Tibial artery (tissue), 4 donors: ENCODE measurements at regions not wholly inside any gene's neighbourhood (a gene's known extent, or its start where the extent isn't known, plus 50 kb on each side); places are given as distances from the start of the nearest gene placed in this dataset.

ENCODE experiments used
- DNase-seq, 2 donors: peaks; one replicate each; pipeline ENCODE4 v3.0.0-alpha.2; 2019
- H3K27ac ChIP-seq, 2 donors: fragments of 200-600 bp; sonication (generic) in 1 of 2; 1 replicate in 1 of 2; 2 replicates in 1 of 2; pipeline ENCODE4 v1.5.1; 2018 to 2019; ENCODE audit warnings: mild to moderate bottlenecking in 1 of 2
- H3K27me3 ChIP-seq, 2 donors: fragments of 200-600 bp; sonication (generic) in 1 of 2; one replicate each; pipeline versions ENCODE4 v1.5.1 to v1.6.0; 2016 to 2019
- H3K36me3 ChIP-seq, 3 donors: fragments of 200-600 bp; sonication (generic) in 2 of 3; one replicate each; pipeline ENCODE4 v1.5.1; 2016 to 2019; ENCODE audit warnings: mild to moderate bottlenecking in 2 of 3
- H3K4me1 ChIP-seq, 4 donors: fragments of 200-600 bp; sonication (generic) in 2 of 4; 1 replicate in 3 of 4; 2 replicates in 1 of 4; pipeline ENCODE4 v1.5.1; 2016 to 2019
- H3K4me3 ChIP-seq, 2 donors: fragments of 200-600 bp; sonication (generic) in 1 of 2; 1 replicate in 1 of 2; 2 replicates in 1 of 2; pipeline ENCODE4 v1.5.1; 2018 to 2019; ENCODE audit warnings: mild to moderate bottlenecking in 2 of 2
- H3K9me3 ChIP-seq, 3 donors: fragments of 200-600 bp; sonication (generic) in 1 of 3; one replicate each; pipeline ENCODE4 v1.5.1; 2016 to 2019
- intact Hi-C: fragments of 100-400 bp; cut with DNase I; formaldehyde crosslinking; loops from one replicate; pipeline ENCODE4 v1.15.0; 2023; ENCODE audit warnings: low total_unique reads
- TF ChIP-seq, protein P1 (sequence below), 2 experiments: fragments of 200-600 bp in 1 of 2; fragments of 450-650 bp in 1 of 2; IDR thresholded peaks; one replicate each; pipeline ENCODE4 v1.5.1; 2017 to 2019; ENCODE audit warnings: antibody characterized with exemption in 2 of 2, mild to moderate bottlenecking in 1 of 2, moderate library complexity in 1 of 2

DNA sequence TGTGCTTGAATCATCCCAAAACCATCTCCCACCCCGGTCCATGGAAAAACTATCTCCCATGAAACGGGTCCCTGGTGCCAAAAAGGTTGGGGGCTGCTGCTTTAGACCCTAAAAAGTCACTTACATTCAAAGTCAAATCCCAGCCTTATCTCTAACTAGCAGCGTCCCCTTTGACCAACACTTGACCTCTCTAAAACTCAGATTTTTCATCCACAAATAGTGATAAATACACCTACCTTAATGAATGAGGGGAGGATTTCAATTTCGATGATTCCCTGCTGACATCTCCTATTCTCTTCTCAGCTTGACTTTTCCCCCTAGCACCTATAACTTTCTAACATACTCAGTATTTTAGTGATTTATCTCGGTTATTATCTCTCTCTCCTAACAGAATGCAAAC lies 137.3 kb downstream of the BTG1 start:
- Histone ChIP-seq H3K27ac (no peak overlapping the region), H3K27me3 (no peaks in the 10 kb centered on the region), H3K36me3 (no peaks in the 10 kb centered on the region), H3K4me1 (no peaks in the 10 kb centered on the region), H3K9me3 (no peaks in the 10 kb centered on the region), H3K4me3 (no peak overlapping the region)
- intact Hi-C loops, result no loop called here
- DNase-seq, result no peak
- TF ChIP-seq, protein P1, sequence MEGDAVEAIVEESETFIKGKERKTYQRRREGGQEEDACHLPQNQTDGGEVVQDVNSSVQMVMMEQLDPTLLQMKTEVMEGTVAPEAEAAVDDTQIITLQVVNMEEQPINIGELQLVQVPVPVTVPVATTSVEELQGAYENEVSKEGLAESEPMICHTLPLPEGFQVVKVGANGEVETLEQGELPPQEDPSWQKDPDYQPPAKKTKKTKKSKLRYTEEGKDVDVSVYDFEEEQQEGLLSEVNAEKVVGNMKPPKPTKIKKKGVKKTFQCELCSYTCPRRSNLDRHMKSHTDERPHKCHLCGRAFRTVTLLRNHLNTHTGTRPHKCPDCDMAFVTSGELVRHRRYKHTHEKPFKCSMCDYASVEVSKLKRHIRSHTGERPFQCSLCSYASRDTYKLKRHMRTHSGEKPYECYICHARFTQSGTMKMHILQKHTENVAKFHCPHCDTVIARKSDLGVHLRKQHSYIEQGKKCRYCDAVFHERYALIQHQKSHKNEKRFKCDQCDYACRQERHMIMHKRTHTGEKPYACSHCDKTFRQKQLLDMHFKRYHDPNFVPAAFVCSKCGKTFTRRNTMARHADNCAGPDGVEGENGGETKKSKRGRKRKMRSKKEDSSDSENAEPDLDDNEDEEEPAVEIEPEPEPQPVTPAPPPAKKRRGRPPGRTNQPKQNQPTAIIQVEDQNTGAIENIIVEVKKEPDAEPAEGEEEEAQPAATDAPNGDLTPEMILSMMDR (IDR thresholded peaks at IDR 0.05), result no peak

DNA sequence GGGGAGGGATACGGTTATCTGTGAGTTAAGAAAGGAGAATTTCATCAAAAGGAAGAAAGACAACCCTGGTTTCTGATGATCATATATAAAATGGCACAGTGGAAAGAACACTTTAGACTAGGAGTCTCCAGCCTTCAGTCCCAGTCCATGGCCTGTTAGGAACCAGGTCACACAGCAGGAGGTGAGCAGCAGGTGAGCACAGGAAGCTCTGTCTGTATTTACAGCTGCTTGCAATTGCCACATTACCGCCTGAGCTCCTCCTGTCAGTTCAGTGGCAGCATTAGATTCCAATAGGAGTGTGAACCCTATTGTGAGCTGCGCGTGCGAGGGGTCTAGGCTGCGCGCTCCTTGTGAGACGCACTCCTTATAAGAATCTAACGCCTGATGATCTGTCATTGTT lies 137.9 kb downstream of the BTG1 start:
- Histone ChIP-seq H3K4me3 (no peak overlapping the region), H3K27ac (no peak overlapping the region), H3K36me3 (no peaks in the 10 kb centered on the region), H3K27me3 (no peaks in the 10 kb centered on the region), H3K9me3 (no peaks in the 10 kb centered on the region), H3K4me1 (peaks cover 0 to 5% (median under 1%) of the 10 kb centered on the region in 4 donors)
- intact Hi-C loops, result no loop called here
- TF ChIP-seq, protein P1 (IDR thresholded peaks at IDR 0.05), result no peak
- DNase-seq, result no peak

DNA sequence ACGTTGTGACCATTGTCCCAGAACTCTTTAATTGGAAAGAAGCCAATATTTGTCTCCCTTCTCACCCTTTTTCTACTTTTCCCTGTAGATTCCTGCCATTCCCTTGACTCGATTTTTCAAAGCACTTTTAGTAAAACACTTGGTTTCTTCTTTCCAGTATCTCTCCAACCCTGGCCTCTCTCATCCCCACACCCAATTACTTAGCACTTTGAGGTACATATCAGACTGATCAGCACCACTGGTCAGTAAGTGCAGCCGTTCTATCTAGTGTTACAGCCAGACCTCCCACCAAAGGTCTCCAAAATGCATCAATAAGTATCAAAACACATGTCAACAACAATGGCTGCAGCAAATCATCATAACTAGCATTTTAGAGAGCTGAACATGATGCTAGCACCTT lies 141.9 kb downstream of the BTG1 start:
- Histone ChIP-seq H3K4me3 (no peak overlapping the region), H3K27me3 (no peaks in the 10 kb centered on the region), H3K4me1 (peaks cover 0 to 15% (median 8%) of the 10 kb centered on the region in 4 donors), H3K9me3 (no peaks in the 10 kb centered on the region), H3K36me3 (no peaks in the 10 kb centered on the region), H3K27ac (no peak overlapping the region)
- TF ChIP-seq, protein P1 (IDR thresholded peaks at IDR 0.05), result no peak
- DNase-seq, result no peak
- intact Hi-C loops, result no loop called here

DNA sequence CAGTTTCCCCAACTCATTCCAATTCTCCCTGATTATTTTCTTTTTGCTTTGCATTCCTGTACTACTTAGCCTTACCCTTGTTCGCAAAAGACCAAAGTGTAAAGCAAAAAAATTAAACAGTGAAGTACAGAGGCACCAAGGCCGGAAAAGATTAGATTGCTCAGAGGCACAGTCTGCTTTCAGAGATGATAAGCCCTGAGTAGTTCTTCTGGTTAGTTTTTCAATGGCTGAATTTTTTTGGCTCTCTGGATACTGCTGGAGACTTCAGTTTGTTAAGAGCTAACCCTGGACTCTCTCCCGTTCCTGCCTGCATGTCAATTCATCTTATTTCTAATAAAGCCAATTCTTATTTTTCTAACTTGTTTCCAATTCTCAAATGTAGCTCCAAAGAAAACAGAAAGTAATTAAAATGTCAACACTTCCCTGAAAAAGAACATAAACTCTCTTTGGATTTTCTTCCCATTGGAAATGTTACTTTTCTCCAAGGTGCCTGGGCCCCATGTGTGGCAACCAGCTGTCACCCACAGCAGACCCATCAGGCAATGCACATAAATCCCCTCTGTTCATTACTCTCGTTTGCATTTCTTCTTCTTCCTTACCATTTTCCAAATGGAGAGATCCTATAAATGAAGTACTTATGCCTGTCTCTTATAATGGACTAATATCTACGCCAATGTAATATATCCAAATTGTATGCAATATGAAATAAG lies 142.8 kb downstream of the BTG1 start:
- no peaks in the 10 kb centered on the region for H3K9me3 ChIP-seq
- H3K36me3 ChIP-seq, result no peaks in the 10 kb centered on the region
- intact Hi-C loops, result no loop called here
- DNase-seq, result no peak
- H3K27ac ChIP-seq, result peak overlapping the region; percentile 46 to 58
- H3K27me3 ChIP-seq, result no peaks in the 10 kb centered on the region
- TF ChIP-seq, protein P1 (IDR thresholded peaks at IDR 0.05), result no peak
- H3K4me3 ChIP-seq, result no peak overlapping the region
- peaks cover 0 to 15% (median 8%) of the 10 kb centered on the region in 4 donors for H3K4me1 ChIP-seq

DNA sequence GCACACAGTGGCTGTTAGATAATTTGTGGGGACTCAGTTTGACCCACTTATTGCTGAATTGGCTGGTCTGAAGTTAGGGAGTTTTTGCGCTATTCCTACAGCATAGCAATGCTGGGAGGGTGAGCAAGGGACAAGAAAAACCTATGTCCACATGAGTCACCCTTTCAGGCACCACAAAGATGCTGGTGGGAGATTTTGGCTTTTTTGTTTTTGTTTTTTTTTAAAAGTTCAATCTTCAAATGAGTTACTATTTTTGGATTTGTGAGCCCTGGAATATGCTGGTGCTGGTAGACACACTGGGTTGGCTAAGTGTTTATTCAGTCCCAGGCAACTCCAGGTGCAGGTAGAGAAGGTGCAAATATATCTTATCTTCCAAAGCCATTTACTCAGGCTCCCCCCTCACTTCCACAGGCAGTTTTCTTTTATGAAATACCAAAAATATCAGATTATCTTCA lies 143.4 kb downstream of the BTG1 start:
- H3K9me3 ChIP-seq, result no peaks in the 10 kb centered on the region
- TF ChIP-seq, protein P1 (IDR thresholded peaks at IDR 0.05), result no peak
- no peak for DNase-seq
- intact Hi-C loops, result no loop called here
- peaks cover 0 to 15% (median 8%) of the 10 kb centered on the region in 4 donors for H3K4me1 ChIP-seq
- no peaks in the 10 kb centered on the region for H3K27me3 ChIP-seq
- H3K36me3 ChIP-seq, result no peaks in the 10 kb centered on the region
- no peak overlapping the region for H3K4me3 ChIP-seq
- peak overlapping the region; percentile 46 to 58 for H3K27ac ChIP-seq
